GM12878 (cell line): ENCODE measurements at regions not wholly inside any gene's neighbourhood (a gene's known extent, or its start where the extent isn't known, plus 50 kb on each side); places are given as distances from the start of the nearest gene placed in this dataset.

Source experiments
- ATAC-seq: fragments of 200-7000 bp; cut with Tn5 transposase; 3 replicates; pipeline ENCODE4 v1.9.1; 2020; ENCODE audit warnings: mild to moderate bottlenecking, moderate library complexity
- BruUV-seq: library from RNA; stranded (reverse); fragments of 400-500 nt; replicated peaks from 2 replicates; lab custom pipeline; 2021; lab: Mats Ljungman, UMichigan
- CTCF ChIA-PET: fragments of 300-600 bp; sonication (Branson Sonifier 250); formaldehyde crosslinking; extraction: SDS; loops from one replicate; lab custom pipeline; 2021; ENCODE audit warnings: inconsistent platforms; lab: Yijun Ruan, JAX
- POLR2A ChIA-PET: fragments of 350-600 bp; formaldehyde crosslinking; extraction: SDS; loops from one replicate; lab custom pipeline; 2021; ENCODE audit warnings: inconsistent platforms; lab: Charles Lee
- RAD21 ChIA-PET: fragments of 300-600 bp; sonication (Branson Sonifier 250); formaldehyde crosslinking; loops from one replicate; lab custom pipeline; 2023; ENCODE audit warnings: antibody characterized with exemption; ENCODE audit not compliant: unreplicated experiment; lab: Charles Lee
- SMC1A ChIA-PET: fragments of 300-600 bp; sonication (Branson Sonifier 250); formaldehyde crosslinking; loops from one replicate; lab custom pipeline; 2023; ENCODE audit not compliant: unreplicated experiment, uncharacterized antibody; lab: Charles Lee
- DNase-seq: peaks from one replicate; pipeline ENCODE4 v3.0.0-alpha.2; 2011; ENCODE audit warnings: low read depth, low spot score
- FAIRE-seq: peaks from 3 replicates; lab custom pipeline; 2011; peaks lifted over from hg19 to GRCh38; lab: Jason Lieb, UNC
- H2AFZ ChIP-seq: 2 replicates; pipeline ENCODE4 v1.6.0; 2011; ENCODE audit warnings: low read depth, low read length, control low read depth; ENCODE audit not compliant: control insufficient read depth
- H3K27ac ChIP-seq: 2 replicates; pipeline ENCODE4 v1.5.1; 2011; ENCODE audit warnings: control low read depth; ENCODE audit not compliant: control insufficient read depth, insufficient read depth
- H3K27me3 ChIP-seq, 2 experiments: replicated peaks in 1 of 2; 2 replicates each; pipeline versions ENCODE4 v1.6.0 to v1.6.1; 2011; ENCODE audit warnings: low read length in 1 of 2; ENCODE audit not compliant: control insufficient read depth in 2 of 2, insufficient read depth in 2 of 2
- H3K36me3 ChIP-seq, 2 experiments: 2 replicates each; pipeline ENCODE4 v1.5.1; 2011; ENCODE audit warnings: low read length in 1 of 2; ENCODE audit not compliant: control insufficient read depth in 2 of 2, insufficient read depth in 2 of 2
- H3K4me1 ChIP-seq: 2 replicates; pipeline ENCODE4 v1.6.1; 2011; ENCODE audit warnings: mild to moderate bottlenecking, low read length, moderate library complexity, mixed read lengths; ENCODE audit not compliant: control insufficient read depth, insufficient read depth
- H3K4me2 ChIP-seq: 2 replicates; pipeline ENCODE4 v1.6.0; 2011; ENCODE audit warnings: control low read depth; ENCODE audit not compliant: control insufficient read depth, insufficient read depth
- H3K4me3 ChIP-seq: fragments of 200-600 bp; sonication (generic); 2 replicates; pipeline ENCODE4 v1.5.1; 2016
- H3K79me2 ChIP-seq: 2 replicates; pipeline ENCODE4 v1.6.0; 2011; ENCODE audit warnings: low read length; ENCODE audit not compliant: control insufficient read depth, insufficient read depth
- H3K9ac ChIP-seq: 2 replicates; pipeline ENCODE4 v1.8.0; 2011; ENCODE audit warnings: low read length, control low read depth, mixed read lengths; ENCODE audit not compliant: control insufficient read depth, insufficient read depth
- H3K9me3 ChIP-seq: replicated peaks from 3 replicates; pipeline ENCODE4 v1.5.1; 2011; ENCODE audit warnings: mild to moderate bottlenecking, low read length; ENCODE audit not compliant: control insufficient read depth, insufficient read depth
- H4K20me1 ChIP-seq: 2 replicates; pipeline ENCODE4 v1.6.0; 2011; ENCODE audit not compliant: control insufficient read depth, insufficient read depth
- DPF2 ChIP-seq: fragments of 450-650 bp; IDR thresholded peaks from 2 replicates; pipeline ENCODE4 v1.6.1; 2017; ENCODE audit warnings: mild to moderate bottlenecking
- MEF2B ChIP-seq: fragments of 450-650 bp; IDR thresholded peaks from 2 replicates; pipeline ENCODE4 v1.6.1; 2018; ENCODE audit warnings: mild to moderate bottlenecking, moderate library complexity; ENCODE audit not compliant: partially characterized antibody, poor library complexity, severe bottlenecking
- MXI1 ChIP-seq: fragments of 150-350 bp; IDR thresholded peaks from 2 replicates; pipeline ENCODE4 v1.6.1; 2011; ENCODE audit warnings: low read depth, mild to moderate bottlenecking, inconsistent platforms, low read length, improper control_type of control experiment
- MYC ChIP-seq: IDR thresholded peaks from 2 replicates; pipeline ENCODE4 v1.6.1; 2011; ENCODE audit warnings: mild to moderate bottlenecking, low read length, moderate library complexity, inconsistent platforms; ENCODE audit not compliant: insufficient read depth, insufficient replicate concordance, insufficient read length, severe bottlenecking
- POLR2AphosphoS5 ChIP-seq: IDR thresholded peaks from 2 replicates; pipeline ENCODE4 v1.6.1; 2011; ENCODE audit warnings: mild to moderate bottlenecking, low read length, inconsistent platforms
- RELA ChIP-seq: fragments of 450-650 bp; IDR thresholded peaks from 2 replicates; pipeline ENCODE4 v1.8.0; 2014; ENCODE audit warnings: borderline replicate concordance; ENCODE audit not compliant: partially characterized antibody
- YBX1 ChIP-seq: fragments of 450-650 bp; IDR thresholded peaks from 2 replicates; pipeline ENCODE4 v1.6.1; 2016; ENCODE audit warnings: antibody characterized with exemption
- YY1 ChIP-seq: IDR thresholded peaks from 2 replicates; pipeline ENCODE4 v1.6.1; 2011; ENCODE audit warnings: low read depth, mild to moderate bottlenecking, low read length
- ZNF207 ChIP-seq: fragments of 450-650 bp; IDR thresholded peaks from 2 replicates; pipeline ENCODE4 v1.6.1; 2014; ENCODE audit warnings: antibody characterized with exemption, mild to moderate bottlenecking, borderline replicate concordance
- ZNF274 ChIP-seq: IDR thresholded peaks from one replicate; pipeline ENCODE4 v1.8.0; 2011; ENCODE audit not compliant: insufficient read length, insufficient read depth
- WGBS: methylation state at CpG from one replicate; pipeline ENCODE4 v1.1.6; 2016; ENCODE audit warnings: low lambda C conversion rate; ENCODE audit not compliant: insufficient replicate concordance, insufficient coverage; ENCODE audit errors: missing lambda C conversion rate; 5-methylcytosine and 5-hydroxymethylcytosine counted together
- in situ Hi-C: fragments of 300-500 bp; cut with MboI; formaldehyde crosslinking; loops from 9 replicates; pipeline ENCODE4 v1.14.3; 2018; ENCODE audit warnings: mixed read lengths
- intact Hi-C: fragments of 100-400 bp; cut with micrococcal nuclease; formaldehyde crosslinking; loops from one replicate; pipeline ENCODE4 v1.14.2; 2022; ENCODE audit not compliant: unreplicated experiment
- TF ChIP-seq, protein P1 (sequence below): fragments of 450-650 bp; formaldehyde crosslinking; IDR thresholded peaks from 2 replicates; pipeline ENCODE4 v1.5.0; 2022; ENCODE audit warnings: mild to moderate bottlenecking, missing genetic modification characterization
- TF ChIP-seq, protein P2 (sequence below), 3 experiments: IDR thresholded peaks in 2 of 3; conservative IDR thresholded peaks in 1 of 3; 2 replicates each; pipeline ENCODE4 v1.5.1; 2011; ENCODE audit warnings: low read depth in 3 of 3, low read length in 3 of 3, mild to moderate bottlenecking in 3 of 3, control low read depth in 2 of 3, moderate library complexity in 2 of 3, inconsistent platforms in 1 of 3, mixed read lengths in 1 of 3; ENCODE audit not compliant: control insufficient read depth in 2 of 3, insufficient read depth in 1 of 3; ENCODE audit errors: extremely low read depth in 1 of 3
- TF ChIP-seq, protein P3 (sequence below): fragments of 450-650 bp; IDR thresholded peaks from 2 replicates; pipeline ENCODE4 v1.6.1; 2016; ENCODE audit warnings: mild to moderate bottlenecking, moderate library complexity, borderline replicate concordance

DNA sequence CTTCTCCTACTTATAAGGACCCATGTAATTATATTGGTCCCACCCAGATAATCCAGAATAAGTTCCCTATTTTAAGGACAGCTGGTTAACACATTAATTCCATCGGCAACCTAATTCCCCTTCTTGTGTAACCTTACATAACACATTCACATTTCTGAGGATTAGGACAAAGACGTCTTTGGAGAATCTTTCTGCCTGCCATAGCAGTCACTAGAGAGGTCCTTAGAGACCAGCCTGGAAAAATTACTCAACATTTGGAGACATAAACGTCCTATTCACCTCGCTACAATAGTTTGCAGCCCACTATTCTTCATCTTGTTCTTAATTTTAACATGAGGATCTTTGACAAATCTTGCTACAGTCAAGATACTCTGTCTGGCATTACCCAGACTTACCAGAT is 100.1 kb downstream of the MAFB start:
- ChIA-PET POLR2A (no interaction called here), SMC1A (interaction anchor here (0.6 kb wide), 1 partner anchor 41 kb away, joined by 3 read pairs; no protein-coding TSS in a partner anchor), CTCF (no interaction called here), RAD21 (no interaction called here)
- DNase-seq (no peak), FAIRE-seq (no peak), ATAC-seq (no peak)
- in situ Hi-C loops (no loop called here), intact Hi-C loops (no loop called here)
- Histone ChIP-seq H4K20me1 (no peaks in the 10 kb centered on the region), H3K79me2 (no peaks in the 10 kb centered on the region), H3K9me3 (no peaks in the 10 kb centered on the region), H3K36me3 (no peaks in the 10 kb centered on the region), H3K27me3 (peaks cover 0 to 2% of the 10 kb centered on the region in 2 experiments; a peak in 1 of 4 replicates), H2AFZ (no peak overlapping the region), H3K4me1 (no peaks in the 10 kb centered on the region), H3K9ac (no peak overlapping the region), H3K4me2 (no peak overlapping the region), H3K27ac (no peak overlapping the region), H3K4me3 (no peak overlapping the region)
- TF ChIP-seq MEF2B (no peak), YBX1 (no peak), POLR2AphosphoS5 (no peak), DPF2 (no peak), ZNF207 (no peak), ZNF274 (no peak), YY1 (no peak), MYC (no peak), RELA (no peak), MXI1 (no peak)
- TF ChIP-seq, protein P1, sequence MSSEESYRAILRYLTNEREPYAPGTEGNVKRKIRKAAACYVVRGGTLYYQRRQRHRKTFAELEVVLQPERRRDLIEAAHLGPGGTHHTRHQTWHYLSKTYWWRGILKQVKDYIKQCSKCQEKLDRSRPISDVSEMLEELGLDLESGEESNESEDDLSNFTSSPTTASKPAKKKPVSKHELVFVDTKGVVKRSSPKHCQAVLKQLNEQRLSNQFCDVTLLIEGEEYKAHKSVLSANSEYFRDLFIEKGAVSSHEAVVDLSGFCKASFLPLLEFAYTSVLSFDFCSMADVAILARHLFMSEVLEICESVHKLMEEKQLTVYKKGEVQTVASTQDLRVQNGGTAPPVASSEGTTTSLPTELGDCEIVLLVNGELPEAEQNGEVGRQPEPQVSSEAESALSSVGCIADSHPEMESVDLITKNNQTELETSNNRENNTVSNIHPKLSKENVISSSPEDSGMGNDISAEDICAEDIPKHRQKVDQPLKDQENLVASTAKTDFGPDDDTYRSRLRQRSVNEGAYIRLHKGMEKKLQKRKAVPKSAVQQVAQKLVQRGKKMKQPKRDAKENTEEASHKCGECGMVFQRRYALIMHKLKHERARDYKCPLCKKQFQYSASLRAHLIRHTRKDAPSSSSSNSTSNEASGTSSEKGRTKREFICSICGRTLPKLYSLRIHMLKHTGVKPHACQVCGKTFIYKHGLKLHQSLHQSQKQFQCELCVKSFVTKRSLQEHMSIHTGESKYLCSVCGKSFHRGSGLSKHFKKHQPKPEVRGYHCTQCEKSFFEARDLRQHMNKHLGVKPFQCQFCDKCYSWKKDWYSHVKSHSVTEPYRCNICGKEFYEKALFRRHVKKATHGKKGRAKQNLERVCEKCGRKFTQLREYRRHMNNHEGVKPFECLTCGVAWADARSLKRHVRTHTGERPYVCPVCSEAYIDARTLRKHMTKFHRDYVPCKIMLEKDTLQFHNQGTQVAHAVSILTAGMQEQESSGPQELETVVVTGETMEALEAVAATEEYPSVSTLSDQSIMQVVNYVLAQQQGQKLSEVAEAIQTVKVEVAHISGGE (CRISPR knock-in tag) = no peak
- TF ChIP-seq, protein P2, sequence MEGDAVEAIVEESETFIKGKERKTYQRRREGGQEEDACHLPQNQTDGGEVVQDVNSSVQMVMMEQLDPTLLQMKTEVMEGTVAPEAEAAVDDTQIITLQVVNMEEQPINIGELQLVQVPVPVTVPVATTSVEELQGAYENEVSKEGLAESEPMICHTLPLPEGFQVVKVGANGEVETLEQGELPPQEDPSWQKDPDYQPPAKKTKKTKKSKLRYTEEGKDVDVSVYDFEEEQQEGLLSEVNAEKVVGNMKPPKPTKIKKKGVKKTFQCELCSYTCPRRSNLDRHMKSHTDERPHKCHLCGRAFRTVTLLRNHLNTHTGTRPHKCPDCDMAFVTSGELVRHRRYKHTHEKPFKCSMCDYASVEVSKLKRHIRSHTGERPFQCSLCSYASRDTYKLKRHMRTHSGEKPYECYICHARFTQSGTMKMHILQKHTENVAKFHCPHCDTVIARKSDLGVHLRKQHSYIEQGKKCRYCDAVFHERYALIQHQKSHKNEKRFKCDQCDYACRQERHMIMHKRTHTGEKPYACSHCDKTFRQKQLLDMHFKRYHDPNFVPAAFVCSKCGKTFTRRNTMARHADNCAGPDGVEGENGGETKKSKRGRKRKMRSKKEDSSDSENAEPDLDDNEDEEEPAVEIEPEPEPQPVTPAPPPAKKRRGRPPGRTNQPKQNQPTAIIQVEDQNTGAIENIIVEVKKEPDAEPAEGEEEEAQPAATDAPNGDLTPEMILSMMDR (IDR thresholded peaks at IDR 0.05 in 2 of 3, conservative IDR thresholded peaks at IDR 0.05 in 1 of 3; ENCODE audit: control insufficient read depth in 2 of 3, extremely low read depth in 1 of 3, insufficient read depth in 1 of 3, low read depth in 3 of 3, low read length in 3 of 3) = no peak
- TF ChIP-seq, protein P3, sequence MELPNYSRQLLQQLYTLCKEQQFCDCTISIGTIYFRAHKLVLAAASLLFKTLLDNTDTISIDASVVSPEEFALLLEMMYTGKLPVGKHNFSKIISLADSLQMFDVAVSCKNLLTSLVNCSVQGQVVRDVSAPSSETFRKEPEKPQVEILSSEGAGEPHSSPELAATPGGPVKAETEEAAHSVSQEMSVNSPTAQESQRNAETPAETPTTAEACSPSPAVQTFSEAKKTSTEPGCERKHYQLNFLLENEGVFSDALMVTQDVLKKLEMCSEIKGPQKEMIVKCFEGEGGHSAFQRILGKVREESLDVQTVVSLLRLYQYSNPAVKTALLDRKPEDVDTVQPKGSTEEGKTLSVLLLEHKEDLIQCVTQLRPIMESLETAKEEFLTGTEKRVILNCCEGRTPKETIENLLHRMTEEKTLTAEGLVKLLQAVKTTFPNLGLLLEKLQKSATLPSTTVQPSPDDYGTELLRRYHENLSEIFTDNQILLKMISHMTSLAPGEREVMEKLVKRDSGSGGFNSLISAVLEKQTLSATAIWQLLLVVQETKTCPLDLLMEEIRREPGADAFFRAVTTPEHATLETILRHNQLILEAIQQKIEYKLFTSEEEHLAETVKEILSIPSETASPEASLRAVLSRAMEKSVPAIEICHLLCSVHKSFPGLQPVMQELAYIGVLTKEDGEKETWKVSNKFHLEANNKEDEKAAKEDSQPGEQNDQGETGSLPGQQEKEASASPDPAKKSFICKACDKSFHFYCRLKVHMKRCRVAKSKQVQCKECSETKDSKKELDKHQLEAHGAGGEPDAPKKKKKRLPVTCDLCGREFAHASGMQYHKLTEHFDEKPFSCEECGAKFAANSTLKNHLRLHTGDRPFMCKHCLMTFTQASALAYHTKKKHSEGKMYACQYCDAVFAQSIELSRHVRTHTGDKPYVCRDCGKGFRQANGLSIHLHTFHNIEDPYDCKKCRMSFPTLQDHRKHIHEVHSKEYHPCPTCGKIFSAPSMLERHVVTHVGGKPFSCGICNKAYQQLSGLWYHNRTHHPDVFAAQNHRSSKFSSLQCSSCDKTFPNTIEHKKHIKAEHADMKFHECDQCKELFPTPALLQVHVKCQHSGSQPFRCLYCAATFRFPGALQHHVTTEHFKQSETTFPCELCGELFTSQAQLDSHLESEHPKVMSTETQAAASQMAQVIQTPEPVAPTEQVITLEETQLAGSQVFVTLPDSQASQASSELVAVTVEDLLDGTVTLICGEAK = no peak
- 1% methylated on average over 4 of the region's 4 CpGs for WGBS
- no TSS peak for BruUV-seq
